PC-9 (cell line): ENCODE measurements at regions not wholly inside any gene's neighbourhood (a gene's known extent, or its start where the extent isn't known, plus 50 kb on each side); places are given as distances from the start of the nearest gene placed in this dataset.

Experiments
- BruUV-seq: library from RNA; stranded (reverse); fragments of 400-500 nt; replicated peaks from 2 replicates; lab custom pipeline; 2021; lab: Mats Ljungman, UMichigan
- CTCF ChIA-PET: fragments of 300-600 bp; sonication (Branson Sonifier 250); formaldehyde crosslinking; loops from one replicate; lab custom pipeline; 2022; ENCODE audit warnings: antibody characterized with exemption; lab: Charles Lee
- POLR2A ChIA-PET: fragments of 300-600 bp; sonication (Branson Sonifier 250); formaldehyde crosslinking; loops from one replicate; lab custom pipeline; 2022; ENCODE audit warnings: antibody characterized with exemption; ENCODE audit not compliant: unreplicated experiment; lab: Charles Lee
- DNase-seq, 2 experiments: peaks; one replicate each; pipeline versions ENCODE4 v3.0.0 to v3.0.0-alpha.2; 2015 to 2022; ENCODE audit warnings: mixed read lengths in 1 of 2
- H2AFZ ChIP-seq: fragments of 200-600 bp; sonication (generic); 2 replicates; pipeline ENCODE4 v1.8.1; 2017; ENCODE audit warnings: antibody characterized with exemption
- H3F3A ChIP-seq: fragments of 200-600 bp; sonication (generic); 2 replicates; pipeline ENCODE4 v1.8.1; 2017; ENCODE audit warnings: antibody characterized with exemption, mild to moderate bottlenecking, low read depth; ENCODE audit not compliant: insufficient read depth
- H3K27ac ChIP-seq: fragments of 200-600 bp; sonication (generic); 2 replicates; pipeline ENCODE4 v1.6.1; 2016; ENCODE audit warnings: mixed run types
- H3K27me3 ChIP-seq: fragments of 200-600 bp; sonication (generic); 2 replicates; pipeline ENCODE4 v1.6.1; 2016; ENCODE audit warnings: low read depth, mixed run types; ENCODE audit not compliant: insufficient read depth
- H3K36me3 ChIP-seq: fragments of 200-600 bp; sonication (generic); 2 replicates; pipeline ENCODE4 v1.6.1; 2016; ENCODE audit warnings: low read depth, mixed run types
- H3K4me1 ChIP-seq: fragments of 200-600 bp; sonication (generic); replicated peaks from 2 replicates; pipeline ENCODE4 v1.6.1; 2016; ENCODE audit warnings: mixed run types; ENCODE audit not compliant: insufficient read depth
- H3K4me2 ChIP-seq: fragments of 200-600 bp; sonication (generic); 2 replicates; pipeline ENCODE4 v1.6.1; 2017; ENCODE audit warnings: mixed run types
- H3K4me3 ChIP-seq: fragments of 200-600 bp; sonication (generic); 2 replicates; pipeline ENCODE4 v1.6.1; 2016; ENCODE audit warnings: mixed run types
- H3K79me2 ChIP-seq: fragments of 200-600 bp; sonication (generic); 2 replicates; pipeline ENCODE4 v1.6.1; 2017; ENCODE audit warnings: low read depth, mixed run types
- H3K9me2 ChIP-seq: fragments of 200-600 bp; sonication (generic); 2 replicates; pipeline ENCODE4 v1.8.1; 2017; ENCODE audit warnings: mild to moderate bottlenecking; ENCODE audit not compliant: insufficient read depth
- H3K9me3 ChIP-seq: fragments of 200-600 bp; sonication (generic); 2 replicates; pipeline ENCODE4 v1.8.1; 2016; ENCODE audit warnings: low read depth; ENCODE audit not compliant: insufficient read depth
- H4K20me1 ChIP-seq: fragments of 200-600 bp; sonication (generic); 2 replicates; pipeline ENCODE4 v1.8.1; 2017; ENCODE audit not compliant: insufficient read depth
- CTCF ChIP-seq: fragments of 200-600 bp; sonication (generic); conservative IDR thresholded peaks from 2 replicates; pipeline ENCODE4 v1.6.1; 2017; ENCODE audit warnings: mixed run types, antibody characterized with exemption, mild to moderate bottlenecking, moderate library complexity
- EZH2 ChIP-seq: fragments of 200-600 bp; sonication (generic); IDR thresholded peaks from 2 replicates; pipeline ENCODE4 v1.8.0; 2017; ENCODE audit warnings: antibody characterized with exemption, low read depth
- intact Hi-C: fragments of 100-400 bp; cut with micrococcal nuclease; formaldehyde crosslinking; loops from one replicate; pipeline ENCODE4 v1.10.0; 2022; ENCODE audit not compliant: unreplicated experiment

- BruUV-seq, result no TSS peak
- Histone ChIP-seq H3K9me2 (no peaks in the 10 kb centered on the region), H3K36me3 (no peaks in the 10 kb centered on the region), H3K79me2 (no peaks in the 10 kb centered on the region), H3K9me3 (no peaks in the 10 kb centered on the region), H3K27me3 (no peaks in the 10 kb centered on the region), H3K27ac (no peak overlapping the region), H4K20me1 (no peaks in the 10 kb centered on the region), H3F3A (no peaks in the 10 kb centered on the region), H3K4me1 (no peaks in the 10 kb centered on the region), H3K4me2 (no peak overlapping the region), H2AFZ (no peak overlapping the region), H3K4me3 (no peak overlapping the region)
- CTCF ChIA-PET, result no interaction called here
- no peak for DNase-seq
- POLR2A ChIA-PET, result no interaction called here
- intact Hi-C loops, result no loop called here
- TF ChIP-seq CTCF, result no peak
- TF ChIP-seq EZH2, result no peak
These were observed 68.4 kb upstream of the MCTP2 start for GRCh38 chr15:94162939-94163338.

- CTCF ChIA-PET, result no interaction called here
- no peak overlapping the region for H2AFZ ChIP-seq
- no peaks in the 10 kb centered on the region for H3K4me1 ChIP-seq
- BruUV-seq, result no TSS peak
- TF ChIP-seq EZH2, result no peak
- H3F3A ChIP-seq, result no peaks in the 10 kb centered on the region
- H3K4me2 ChIP-seq, result no peak overlapping the region
- intact Hi-C loops, result no loop called here
- H3K27ac ChIP-seq, result no peak overlapping the region
- DNase-seq, result no peak
- no peaks in the 10 kb centered on the region; the same call in 1 of the 2 replicates for H3K9me3 ChIP-seq
- no peaks in the 10 kb centered on the region for H3K9me2 ChIP-seq
- H3K79me2 ChIP-seq, result no peaks in the 10 kb centered on the region
- H3K27me3 ChIP-seq, result peaks cover 4% of the 10 kb centered on the region; the same call in 1 of the 2 replicates
- POLR2A ChIA-PET, result no interaction called here
- no peak overlapping the region for H3K4me3 ChIP-seq
- H4K20me1 ChIP-seq, result no peaks in the 10 kb centered on the region
- H3K36me3 ChIP-seq, result no peaks in the 10 kb centered on the region
These were observed 77.1 kb upstream of the MCTP2 start for GRCh38 chr15:94154255-94154654.

GRCh38 chr15:94145046-94145445 lies 86.3 kb upstream of the MCTP2 start:
- DNase-seq, result no peak
- H3K4me2 ChIP-seq, result no peak overlapping the region
- H3K27me3 ChIP-seq, result peaks cover 19% of the 10 kb centered on the region
- H3F3A ChIP-seq, result no peaks in the 10 kb centered on the region
- no TSS peak for BruUV-seq
- intact Hi-C loops, result no loop called here
- no peaks in the 10 kb centered on the region for H3K9me2 ChIP-seq
- H3K79me2 ChIP-seq, result no peaks in the 10 kb centered on the region
- H3K4me1 ChIP-seq, result no peaks in the 10 kb centered on the region
- no peaks in the 10 kb centered on the region for H4K20me1 ChIP-seq
- H3K27ac ChIP-seq, result no peak overlapping the region
- TF ChIP-seq CTCF, result no peak
- no peak for TF ChIP-seq EZH2
- no peak overlapping the region for H2AFZ ChIP-seq
- H3K9me3 ChIP-seq, result no peaks in the 10 kb centered on the region
- POLR2A ChIA-PET, result no interaction called here
- CTCF ChIA-PET, result no interaction called here
- H3K4me3 ChIP-seq, result no peak overlapping the region
- H3K36me3 ChIP-seq, result no peaks in the 10 kb centered on the region

GRCh38 chr15:94141802-94142201 lies 89.6 kb upstream of the MCTP2 start:
- Histone ChIP-seq H3K4me3 (no peak overlapping the region), H4K20me1 (no peaks in the 10 kb centered on the region), H3K27ac (no peak overlapping the region), H3K4me1 (no peaks in the 10 kb centered on the region), H3K9me2 (no peaks in the 10 kb centered on the region), H3K9me3 (no peaks in the 10 kb centered on the region), H3K4me2 (no peak overlapping the region), H3K27me3 (peaks cover 26% of the 10 kb centered on the region), H3K36me3 (no peaks in the 10 kb centered on the region), H2AFZ (no peak overlapping the region), H3K79me2 (no peaks in the 10 kb centered on the region), H3F3A (no peaks in the 10 kb centered on the region)
- DNase-seq, result no peak
- no peak for TF ChIP-seq EZH2
- TF ChIP-seq CTCF, result no peak
- ChIA-PET CTCF (no interaction called here), POLR2A (no interaction called here)
- BruUV-seq, result no TSS peak
- intact Hi-C loops, result no loop called here
